ENCODE measurements at regions not wholly inside any gene's neighbourhood (a gene's known extent, or its start where the extent isn't known, plus 50 kb on each side); places are given as distances from the start of the nearest gene placed in this dataset.
"Not testable (repeated sequence)": the region's sequence is repeated elsewhere in the genome, so short reads cannot be mapped to it uniquely, and the experiment has no call there.

DNA sequence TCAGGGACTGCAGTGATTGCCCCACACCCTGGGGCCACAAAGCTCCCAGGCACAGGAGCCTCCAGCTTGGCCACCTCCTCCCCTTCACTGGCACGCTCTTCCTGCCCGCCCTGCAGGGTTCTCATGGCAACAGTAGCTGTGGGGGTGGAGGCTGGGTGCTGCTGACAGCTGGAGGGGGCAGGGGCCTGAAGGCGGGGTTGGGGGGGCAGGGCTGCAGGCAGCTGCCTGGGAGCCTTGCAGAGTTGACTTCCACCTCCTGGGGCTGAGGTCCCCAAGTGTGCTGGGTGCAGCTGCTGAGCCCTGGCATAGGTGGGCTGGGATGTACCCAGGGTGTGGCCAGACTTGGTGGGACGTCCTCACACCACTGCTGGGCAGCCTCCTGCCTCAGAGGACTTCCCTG is 305.2 kb downstream of the CCDC74A start:
- H3K4me1 Mint-ChIP-seq (ENCODE audit: insufficient read depth, unreplicated experiment); CTCF ChIA-PET; H3K27ac Mint-ChIP-seq (ENCODE audit: low read depth, unreplicated experiment); POLR2A ChIA-PET; DNase-seq (ENCODE audit: unreplicated experiment); H3K9me3 Mint-ChIP-seq (ENCODE audit: unreplicated experiment); intact Hi-C loops (cut with micrococcal nuclease); H3K36me3 Mint-ChIP-seq (ENCODE audit: insufficient read depth, unreplicated experiment); H3K4me3 Mint-ChIP-seq (ENCODE audit: unreplicated experiment); BruUV-seq (replicated peaks): not testable (repeated sequence)
- peaks cover 11% of the 10 kb centered on the region for H3K27me3 Mint-ChIP-seq (ENCODE audit: insufficient read depth, unreplicated experiment)

DNA sequence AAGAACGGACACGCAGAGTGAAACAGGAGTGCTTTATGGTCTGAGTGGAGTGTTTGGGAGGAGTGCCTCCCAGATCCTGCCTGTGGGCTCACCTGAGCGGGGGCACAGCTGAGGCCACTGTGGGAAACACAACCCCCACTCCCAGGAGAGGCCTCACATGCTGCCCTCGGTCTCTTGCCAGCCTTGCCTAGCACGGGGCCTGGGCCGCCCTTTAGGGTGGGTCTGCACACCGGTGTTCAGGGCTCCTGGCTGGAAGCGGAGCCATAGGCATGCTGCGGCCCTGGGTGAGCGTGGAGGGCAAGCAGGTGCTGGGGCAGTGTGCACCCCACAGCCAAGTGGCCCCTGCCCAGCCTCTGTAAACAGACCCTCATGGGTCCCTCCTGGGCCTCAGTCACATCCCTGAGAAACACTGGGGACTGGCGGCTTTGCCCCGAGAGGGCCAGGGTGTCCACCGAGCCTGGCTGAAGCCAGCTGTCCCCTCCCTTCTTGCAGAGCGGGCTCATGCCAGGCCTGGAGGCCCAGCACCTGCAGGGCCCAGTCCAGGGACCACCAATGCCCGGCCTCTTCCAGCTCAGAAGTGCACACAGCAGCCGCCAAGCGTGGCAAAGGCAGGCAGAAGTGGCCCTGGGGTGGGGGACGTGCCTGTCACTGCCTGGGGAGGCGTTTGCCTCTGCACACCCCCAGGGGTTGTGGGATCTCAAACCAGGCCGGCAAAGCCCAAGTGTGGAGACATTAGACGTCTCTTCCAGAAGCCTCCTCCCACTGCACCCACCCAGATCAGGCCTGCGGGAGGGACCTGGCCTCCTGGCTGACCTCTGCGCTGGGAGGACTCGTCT is 305.9 kb downstream of the CCDC74A start:
- DNase-seq (ENCODE audit: unreplicated experiment); H3K36me3 Mint-ChIP-seq (ENCODE audit: insufficient read depth, unreplicated experiment); H3K27ac Mint-ChIP-seq (ENCODE audit: low read depth, unreplicated experiment); intact Hi-C loops (cut with micrococcal nuclease); H3K4me1 Mint-ChIP-seq (ENCODE audit: insufficient read depth, unreplicated experiment); H3K4me3 Mint-ChIP-seq (ENCODE audit: unreplicated experiment); POLR2A ChIA-PET; BruUV-seq (replicated peaks); CTCF ChIA-PET; H3K9me3 Mint-ChIP-seq (ENCODE audit: unreplicated experiment): not testable (repeated sequence)
- H3K27me3 Mint-ChIP-seq (ENCODE audit: insufficient read depth, unreplicated experiment) = peaks cover 12% of the 10 kb centered on the region

DNA sequence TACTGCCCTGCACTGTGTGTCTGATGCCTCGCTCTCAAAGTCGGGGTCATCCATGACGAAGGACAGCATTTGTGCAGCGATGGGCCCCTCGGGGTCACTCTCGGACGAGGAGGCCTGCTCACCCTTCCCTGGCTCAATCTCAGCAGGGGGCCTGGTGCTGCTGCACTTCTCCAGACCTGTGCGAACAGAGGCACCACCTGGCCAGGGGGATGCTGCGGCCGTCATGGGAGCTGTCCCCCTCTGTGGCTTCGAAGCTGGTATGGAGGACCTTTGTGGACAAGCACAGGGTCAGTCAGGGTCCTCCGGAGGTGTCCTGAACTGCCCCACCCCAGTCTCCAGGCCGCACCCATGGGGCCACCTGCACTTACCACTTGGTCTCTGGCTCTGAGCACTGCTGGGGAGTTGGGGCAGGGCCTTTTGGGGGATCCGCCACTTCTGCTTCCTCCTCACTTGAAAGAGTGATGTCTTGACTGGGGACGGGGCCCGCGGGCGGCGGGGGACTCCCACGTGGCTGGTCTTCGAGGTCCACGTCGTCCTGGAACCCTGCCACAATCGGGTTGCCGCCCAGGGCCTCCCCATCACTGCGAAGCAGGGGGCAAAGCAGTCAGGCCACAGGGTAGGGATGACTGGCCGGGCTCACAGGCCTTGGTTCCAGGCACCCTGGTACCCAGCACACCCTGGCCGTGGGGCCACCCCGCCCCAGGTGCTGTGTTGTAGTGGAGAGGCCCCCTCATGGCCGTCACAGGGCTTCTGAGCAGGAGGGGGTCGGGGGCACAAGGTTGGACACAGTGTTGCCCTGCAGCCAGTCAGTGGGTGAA is 306.7 kb downstream of the CCDC74A start:
- not testable (repeated sequence) for H3K27ac Mint-ChIP-seq (ENCODE audit: low read depth, unreplicated experiment)

DNA sequence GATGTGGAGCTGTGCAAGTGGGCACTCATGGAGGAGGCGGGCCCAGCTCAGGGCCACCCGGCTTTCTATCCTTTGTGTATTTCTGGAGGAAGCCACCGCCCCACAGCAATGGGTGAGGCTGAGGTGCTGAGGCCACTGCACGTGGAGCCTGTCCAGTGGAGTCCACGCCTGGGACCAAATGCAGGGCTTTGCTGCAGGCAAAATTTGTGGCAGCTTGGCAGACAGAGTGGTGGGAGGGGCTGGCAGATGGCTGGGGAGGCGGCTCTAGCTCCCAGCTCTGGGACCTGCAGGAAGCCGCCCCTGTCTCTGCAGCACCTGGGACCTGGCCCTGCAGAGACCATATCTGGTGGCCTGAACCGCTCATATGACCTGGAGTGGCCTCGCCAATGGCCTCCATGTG is 307.3 kb downstream of the CCDC74A start:
- CTCF ChIA-PET; POLR2A ChIA-PET; H3K4me3 Mint-ChIP-seq (ENCODE audit: unreplicated experiment); DNase-seq (ENCODE audit: unreplicated experiment); H3K4me1 Mint-ChIP-seq (ENCODE audit: insufficient read depth, unreplicated experiment); intact Hi-C loops (cut with micrococcal nuclease); BruUV-seq (replicated peaks); H3K27ac Mint-ChIP-seq (ENCODE audit: low read depth, unreplicated experiment); H3K36me3 Mint-ChIP-seq (ENCODE audit: insufficient read depth, unreplicated experiment); H3K9me3 Mint-ChIP-seq (ENCODE audit: unreplicated experiment): not testable (repeated sequence)
- H3K27me3 Mint-ChIP-seq (ENCODE audit: insufficient read depth, unreplicated experiment) = peaks cover 12% of the 10 kb centered on the region

More for the DNA sequence above, 306.7 kb downstream of the CCDC74A start:
- H3K27me3 Mint-ChIP-seq (ENCODE audit: insufficient read depth, unreplicated experiment) = peaks cover 12% of the 10 kb centered on the region
- intact Hi-C loops (cut with micrococcal nuclease); H3K4me3 Mint-ChIP-seq (ENCODE audit: unreplicated experiment); DNase-seq (ENCODE audit: unreplicated experiment); H3K4me1 Mint-ChIP-seq (ENCODE audit: insufficient read depth, unreplicated experiment); H3K36me3 Mint-ChIP-seq (ENCODE audit: insufficient read depth, unreplicated experiment); CTCF ChIA-PET; H3K9me3 Mint-ChIP-seq (ENCODE audit: unreplicated experiment); BruUV-seq (replicated peaks); POLR2A ChIA-PET: not testable (repeated sequence)

DNA sequence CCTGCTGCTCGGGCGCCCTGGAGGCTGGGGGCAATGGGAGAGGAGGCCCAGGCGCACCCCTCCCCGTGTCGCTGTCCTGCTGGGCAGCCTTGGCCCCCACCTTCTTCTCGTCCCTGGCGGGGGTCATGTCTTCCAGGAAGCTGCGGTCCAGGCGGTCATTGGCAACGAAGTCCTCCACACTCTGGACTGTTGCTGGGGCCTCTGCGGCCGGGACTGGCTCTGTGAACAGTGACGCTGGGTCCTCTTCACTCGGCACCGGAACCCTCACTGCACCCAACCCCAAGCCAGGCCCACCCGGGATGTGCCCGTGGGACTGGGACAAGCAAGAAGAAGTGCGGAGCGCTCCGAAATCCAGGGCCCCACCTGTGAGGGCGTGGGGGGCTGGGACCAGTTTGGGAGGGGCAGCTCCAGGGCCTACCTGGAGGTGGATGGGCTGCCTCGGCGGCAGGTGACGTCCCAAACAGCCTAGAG is 308.0 kb downstream of the CCDC74A start:
- H3K9me3 Mint-ChIP-seq (ENCODE audit: unreplicated experiment) = peaks cover 7% of the 10 kb centered on the region
- H3K4me3 Mint-ChIP-seq (ENCODE audit: unreplicated experiment) = no peak overlapping the region
- POLR2A ChIA-PET = no interaction called here
- no TSS peak for BruUV-seq (replicated peaks)
- TF ChIP-seq, protein P1, sequence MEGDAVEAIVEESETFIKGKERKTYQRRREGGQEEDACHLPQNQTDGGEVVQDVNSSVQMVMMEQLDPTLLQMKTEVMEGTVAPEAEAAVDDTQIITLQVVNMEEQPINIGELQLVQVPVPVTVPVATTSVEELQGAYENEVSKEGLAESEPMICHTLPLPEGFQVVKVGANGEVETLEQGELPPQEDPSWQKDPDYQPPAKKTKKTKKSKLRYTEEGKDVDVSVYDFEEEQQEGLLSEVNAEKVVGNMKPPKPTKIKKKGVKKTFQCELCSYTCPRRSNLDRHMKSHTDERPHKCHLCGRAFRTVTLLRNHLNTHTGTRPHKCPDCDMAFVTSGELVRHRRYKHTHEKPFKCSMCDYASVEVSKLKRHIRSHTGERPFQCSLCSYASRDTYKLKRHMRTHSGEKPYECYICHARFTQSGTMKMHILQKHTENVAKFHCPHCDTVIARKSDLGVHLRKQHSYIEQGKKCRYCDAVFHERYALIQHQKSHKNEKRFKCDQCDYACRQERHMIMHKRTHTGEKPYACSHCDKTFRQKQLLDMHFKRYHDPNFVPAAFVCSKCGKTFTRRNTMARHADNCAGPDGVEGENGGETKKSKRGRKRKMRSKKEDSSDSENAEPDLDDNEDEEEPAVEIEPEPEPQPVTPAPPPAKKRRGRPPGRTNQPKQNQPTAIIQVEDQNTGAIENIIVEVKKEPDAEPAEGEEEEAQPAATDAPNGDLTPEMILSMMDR (IDR thresholded peaks at IDR 0.05; ENCODE audit: unreplicated experiment) = no peak
- CTCF ChIA-PET = no interaction called here
- no peaks in the 10 kb centered on the region for H3K36me3 Mint-ChIP-seq (ENCODE audit: insufficient read depth, unreplicated experiment)
- intact Hi-C loops (cut with micrococcal nuclease) = no loop called here
- peaks cover 12% of the 10 kb centered on the region for H3K27me3 Mint-ChIP-seq (ENCODE audit: insufficient read depth, unreplicated experiment)
- no peaks in the 10 kb centered on the region for H3K4me1 Mint-ChIP-seq (ENCODE audit: insufficient read depth, unreplicated experiment)
- H3K27ac Mint-ChIP-seq (ENCODE audit: low read depth, unreplicated experiment) = no peak overlapping the region
- no peak for DNase-seq (ENCODE audit: unreplicated experiment)

DNA sequence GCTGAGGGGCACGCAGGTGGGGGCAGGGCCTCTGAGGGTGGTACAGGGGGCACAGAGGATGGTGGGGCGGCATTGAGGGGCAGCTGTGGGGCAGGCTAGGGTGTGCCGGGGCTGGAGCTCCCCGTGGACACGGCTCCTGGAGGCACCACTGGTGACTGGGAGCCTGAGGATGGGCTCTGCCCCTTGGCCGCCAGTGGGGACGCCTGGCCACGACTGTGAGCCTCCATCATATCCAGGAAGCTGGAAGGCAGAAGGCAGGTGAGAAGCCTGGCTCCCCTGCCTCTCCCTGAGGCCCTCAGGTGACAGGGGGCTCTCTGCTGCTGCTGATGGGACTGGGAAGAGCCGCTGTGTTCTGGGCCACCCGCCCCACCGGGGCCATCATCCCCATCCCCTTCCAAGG is 308.4 kb downstream of the CCDC74A start:
- intact Hi-C loops (cut with micrococcal nuclease); H3K36me3 Mint-ChIP-seq (ENCODE audit: insufficient read depth, unreplicated experiment); DNase-seq (ENCODE audit: unreplicated experiment); H3K9me3 Mint-ChIP-seq (ENCODE audit: unreplicated experiment); H3K4me3 Mint-ChIP-seq (ENCODE audit: unreplicated experiment); CTCF ChIA-PET; POLR2A ChIA-PET; BruUV-seq (replicated peaks); H3K4me1 Mint-ChIP-seq (ENCODE audit: insufficient read depth, unreplicated experiment); H3K27ac Mint-ChIP-seq (ENCODE audit: low read depth, unreplicated experiment): not testable (repeated sequence)
- peaks cover 12% of the 10 kb centered on the region for H3K27me3 Mint-ChIP-seq (ENCODE audit: insufficient read depth, unreplicated experiment)

DNA sequence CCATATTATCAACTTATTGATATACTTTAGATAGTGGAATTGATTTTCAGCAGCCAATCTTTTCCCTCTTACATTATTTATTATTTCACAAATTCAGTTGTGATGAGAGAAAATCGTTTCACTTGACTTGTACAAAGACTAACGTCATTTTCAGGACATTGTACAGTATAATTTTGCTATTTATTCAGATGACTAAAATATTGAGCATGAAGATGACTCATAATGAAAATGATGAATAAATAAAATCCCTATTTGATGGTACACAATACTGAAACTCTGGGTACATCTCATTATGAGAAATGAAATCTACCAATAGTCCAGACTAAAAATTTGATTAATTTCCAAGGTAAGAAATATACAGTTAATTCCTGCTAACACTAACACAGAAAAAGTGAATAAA is 316.4 kb downstream of the CCDC74A start:
- H3K9me3 Mint-ChIP-seq (ENCODE audit: unreplicated experiment); H3K36me3 Mint-ChIP-seq (ENCODE audit: insufficient read depth, unreplicated experiment); H3K4me3 Mint-ChIP-seq (ENCODE audit: unreplicated experiment); H3K4me1 Mint-ChIP-seq (ENCODE audit: insufficient read depth, unreplicated experiment); H3K27me3 Mint-ChIP-seq (ENCODE audit: insufficient read depth, unreplicated experiment); BruUV-seq (replicated peaks); intact Hi-C loops (cut with micrococcal nuclease); CTCF ChIA-PET; DNase-seq (ENCODE audit: unreplicated experiment); POLR2A ChIA-PET; H3K27ac Mint-ChIP-seq (ENCODE audit: low read depth, unreplicated experiment): not testable (repeated sequence)

DNA sequence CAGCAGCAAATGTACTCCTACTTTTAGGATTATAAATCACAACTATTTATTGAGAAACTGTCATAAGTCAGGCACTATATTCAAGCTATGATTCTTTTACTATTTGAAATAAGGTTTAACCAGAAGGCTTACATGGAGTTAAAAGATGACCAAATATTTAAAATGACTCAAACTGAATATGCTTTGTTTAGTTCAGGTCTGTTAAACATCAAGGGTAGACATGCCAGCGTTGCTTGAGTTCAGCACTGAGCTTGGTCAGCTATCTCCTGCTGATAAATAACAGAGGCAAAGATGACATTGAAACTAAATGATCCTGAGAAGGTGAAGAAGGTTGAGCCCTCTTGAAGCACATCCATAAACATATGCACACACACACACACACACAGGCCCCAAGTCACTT is 305.6 kb downstream of the ANKRD30BL start:
- intact Hi-C loops (cut with micrococcal nuclease); H3K9me3 Mint-ChIP-seq (ENCODE audit: unreplicated experiment); H3K27ac Mint-ChIP-seq (ENCODE audit: low read depth, unreplicated experiment); BruUV-seq (replicated peaks); H3K4me3 Mint-ChIP-seq (ENCODE audit: unreplicated experiment); DNase-seq (ENCODE audit: unreplicated experiment); POLR2A ChIA-PET; H3K4me1 Mint-ChIP-seq (ENCODE audit: insufficient read depth, unreplicated experiment); H3K27me3 Mint-ChIP-seq (ENCODE audit: insufficient read depth, unreplicated experiment); H3K36me3 Mint-ChIP-seq (ENCODE audit: insufficient read depth, unreplicated experiment); CTCF ChIA-PET: not testable (repeated sequence)

Data from MCF 10A (cell line).